ENCODE measurements at regions not wholly inside any gene's neighbourhood (a gene's known extent, or its start where the extent isn't known, plus 50 kb on each side); places are given as distances from the start of the nearest gene placed in this dataset.

GRCh38 chr7:46029111-46029704 lies 108.1 kb upstream of the IGFBP3 start:
- ATAC-seq, result no peak
- no TSS peak for BruUV-seq (replicated peaks)
- SMC1A ChIA-PET (ENCODE audit: uncharacterized antibody, unreplicated experiment), result interaction anchor here (1.3 kb wide), 1 partner anchor 48 kb away, joined by 3 read pairs; no protein-coding TSS in a partner anchor
- CTCF ChIA-PET, result no interaction called here
- Histone ChIP-seq H3K36me3 (ENCODE audit: control insufficient read depth in 2 of 2, insufficient read depth in 2 of 2, low read length in 1 of 2) (no peaks in the 10 kb centered on the region), H3K4me2 (ENCODE audit: control insufficient read depth, insufficient read depth) (no peak overlapping the region), H3K9me3 (replicated peaks; ENCODE audit: control insufficient read depth, insufficient read depth, low read length) (no peaks in the 10 kb centered on the region), H3K27me3 (replicated peaks in 1 of 2; ENCODE audit: control insufficient read depth in 2 of 2, insufficient read depth in 2 of 2, low read length in 1 of 2) (no peaks in the 10 kb centered on the region), H3K4me3 (no peak overlapping the region), H2AFZ (ENCODE audit: control insufficient read depth, low read depth, low read length) (no peak overlapping the region), H3K4me1 (ENCODE audit: control insufficient read depth, insufficient read depth, low read length) (no peaks in the 10 kb centered on the region), H3K9ac (ENCODE audit: control insufficient read depth, insufficient read depth, low read length) (no peak overlapping the region), H3K79me2 (ENCODE audit: control insufficient read depth, insufficient read depth, low read length) (no peaks in the 10 kb centered on the region), H4K20me1 (ENCODE audit: control insufficient read depth, insufficient read depth) (no peaks in the 10 kb centered on the region), H3K27ac (ENCODE audit: control insufficient read depth, insufficient read depth) (no peak overlapping the region)
- 4% methylated on average over 2 of the region's 2 CpGs for WGBS (ENCODE audit: insufficient coverage, insufficient replicate concordance, low lambda C conversion rate, missing lambda C conversion rate)
- RAD21 ChIA-PET (ENCODE audit: unreplicated experiment), result no interaction called here
- intact Hi-C loops (cut with micrococcal nuclease; ENCODE audit: unreplicated experiment) (no loop called here), in situ Hi-C loops (cut with MboI) (no loop called here)
- FAIRE-seq, result no peak
- no peak for DNase-seq (ENCODE audit: low read depth, low spot score)
- POLR2A ChIA-PET, result no interaction called here
- no peak for TF ChIP-seq RBBP5 (conservative IDR thresholded peaks at IDR 0.05)
- no peak for TF ChIP-seq JUND (IDR thresholded peaks at IDR 0.05; ENCODE audit: low read depth, low read length)
- no peak for TF ChIP-seq MAX (IDR thresholded peaks at IDR 0.05; ENCODE audit: low read depth, low read length)
- no peak for TF ChIP-seq RUNX3 (IDR thresholded peaks at IDR 0.05; ENCODE audit: low read length)
- TF ChIP-seq, protein P1, sequence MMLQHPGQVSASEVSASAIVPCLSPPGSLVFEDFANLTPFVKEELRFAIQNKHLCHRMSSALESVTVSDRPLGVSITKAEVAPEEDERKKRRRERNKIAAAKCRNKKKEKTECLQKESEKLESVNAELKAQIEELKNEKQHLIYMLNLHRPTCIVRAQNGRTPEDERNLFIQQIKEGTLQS (IDR thresholded peaks at IDR 0.05; ENCODE audit: borderline replicate concordance, extremely low read depth, low read depth, low read length), result no peak
- TF ChIP-seq MEF2B (IDR thresholded peaks at IDR 0.05; ENCODE audit: partially characterized antibody, poor library complexity, severe bottlenecking), result no peak
- TF ChIP-seq ATF7 (IDR thresholded peaks at IDR 0.05; ENCODE audit: low read depth), result no peak
- TF ChIP-seq IRF4 (IDR thresholded peaks at IDR 0.05; ENCODE audit: low read depth, low read length), result no peak
- TF ChIP-seq, protein P2, sequence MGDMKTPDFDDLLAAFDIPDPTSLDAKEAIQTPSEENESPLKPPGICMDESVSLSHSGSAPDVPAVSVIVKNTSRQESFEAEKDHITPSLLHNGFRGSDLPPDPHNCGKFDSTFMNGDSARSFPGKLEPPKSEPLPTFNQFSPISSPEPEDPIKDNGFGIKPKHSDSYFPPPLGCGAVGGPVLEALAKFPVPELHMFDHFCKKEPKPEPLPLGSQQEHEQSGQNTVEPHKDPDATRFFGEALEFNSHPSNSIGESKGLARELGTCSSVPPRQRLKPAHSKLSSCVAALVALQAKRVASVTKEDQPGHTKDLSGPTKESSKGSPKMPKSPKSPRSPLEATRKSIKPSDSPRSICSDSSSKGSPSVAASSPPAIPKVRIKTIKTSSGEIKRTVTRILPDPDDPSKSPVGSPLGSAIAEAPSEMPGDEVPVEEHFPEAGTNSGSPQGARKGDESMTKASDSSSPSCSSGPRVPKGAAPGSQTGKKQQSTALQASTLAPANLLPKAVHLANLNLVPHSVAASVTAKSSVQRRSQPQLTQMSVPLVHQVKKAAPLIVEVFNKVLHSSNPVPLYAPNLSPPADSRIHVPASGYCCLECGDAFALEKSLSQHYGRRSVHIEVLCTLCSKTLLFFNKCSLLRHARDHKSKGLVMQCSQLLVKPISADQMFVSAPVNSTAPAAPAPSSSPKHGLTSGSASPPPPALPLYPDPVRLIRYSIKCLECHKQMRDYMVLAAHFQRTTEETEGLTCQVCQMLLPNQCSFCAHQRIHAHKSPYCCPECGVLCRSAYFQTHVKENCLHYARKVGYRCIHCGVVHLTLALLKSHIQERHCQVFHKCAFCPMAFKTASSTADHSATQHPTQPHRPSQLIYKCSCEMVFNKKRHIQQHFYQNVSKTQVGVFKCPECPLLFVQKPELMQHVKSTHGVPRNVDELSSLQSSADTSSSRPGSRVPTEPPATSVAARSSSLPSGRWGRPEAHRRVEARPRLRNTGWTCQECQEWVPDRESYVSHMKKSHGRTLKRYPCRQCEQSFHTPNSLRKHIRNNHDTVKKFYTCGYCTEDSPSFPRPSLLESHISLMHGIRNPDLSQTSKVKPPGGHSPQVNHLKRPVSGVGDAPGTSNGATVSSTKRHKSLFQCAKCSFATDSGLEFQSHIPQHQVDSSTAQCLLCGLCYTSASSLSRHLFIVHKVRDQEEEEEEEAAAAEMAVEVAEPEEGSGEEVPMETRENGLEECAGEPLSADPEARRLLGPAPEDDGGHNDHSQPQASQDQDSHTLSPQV (IDR thresholded peaks at IDR 0.05), result no peak
- no peak for TF ChIP-seq IRF3 (IDR thresholded peaks at IDR 0.05)
- no peak for TF ChIP-seq IKZF1 (conservative IDR thresholded peaks at IDR 0.05)
- no peak for TF ChIP-seq CEBPB (IDR thresholded peaks at IDR 0.05; ENCODE audit: borderline replicate concordance in 1 of 2, low read depth in 2 of 2, low read length in 2 of 2)
- TF ChIP-seq NR2C1 (IDR thresholded peaks at IDR 0.05), result no peak
- no peak for TF ChIP-seq E2F4 (IDR thresholded peaks at IDR 0.05; ENCODE audit: low read depth, low read length)
- no peak for TF ChIP-seq RCOR1 (conservative IDR thresholded peaks at IDR 0.05; ENCODE audit: low read depth, low read length)
- no peak for TF ChIP-seq IKZF2 (IDR thresholded peaks at IDR 0.05)
- TF ChIP-seq BMI1 (IDR thresholded peaks at IDR 0.05; ENCODE audit: borderline replicate concordance), result no peak
- TF ChIP-seq TCF12 (IDR thresholded peaks at IDR 0.05; ENCODE audit: low read depth, low read length), result no peak
